HEK293 (cell line): ENCODE measurements at regions not wholly inside any gene's neighbourhood (a gene's known extent, or its start where the extent isn't known, plus 50 kb on each side); places are given as distances from the start of the nearest gene placed in this dataset.

Experiments used
- TF ChIP-seq, protein P1 (sequence below): fragments of 450-650 bp; formaldehyde crosslinking; IDR thresholded peaks from 2 replicates; pipeline ENCODE4 v1.5.1; 2016; ENCODE audit warnings: missing biosample characterization, missing genetic modification characterization
- TF ChIP-seq, protein P2 (sequence below): fragments of 450-650 bp; formaldehyde crosslinking; IDR thresholded peaks from 2 replicates; pipeline ENCODE4 v1.5.1; 2016; ENCODE audit warnings: missing biosample characterization, missing genetic modification characterization, borderline replicate concordance

DNA sequence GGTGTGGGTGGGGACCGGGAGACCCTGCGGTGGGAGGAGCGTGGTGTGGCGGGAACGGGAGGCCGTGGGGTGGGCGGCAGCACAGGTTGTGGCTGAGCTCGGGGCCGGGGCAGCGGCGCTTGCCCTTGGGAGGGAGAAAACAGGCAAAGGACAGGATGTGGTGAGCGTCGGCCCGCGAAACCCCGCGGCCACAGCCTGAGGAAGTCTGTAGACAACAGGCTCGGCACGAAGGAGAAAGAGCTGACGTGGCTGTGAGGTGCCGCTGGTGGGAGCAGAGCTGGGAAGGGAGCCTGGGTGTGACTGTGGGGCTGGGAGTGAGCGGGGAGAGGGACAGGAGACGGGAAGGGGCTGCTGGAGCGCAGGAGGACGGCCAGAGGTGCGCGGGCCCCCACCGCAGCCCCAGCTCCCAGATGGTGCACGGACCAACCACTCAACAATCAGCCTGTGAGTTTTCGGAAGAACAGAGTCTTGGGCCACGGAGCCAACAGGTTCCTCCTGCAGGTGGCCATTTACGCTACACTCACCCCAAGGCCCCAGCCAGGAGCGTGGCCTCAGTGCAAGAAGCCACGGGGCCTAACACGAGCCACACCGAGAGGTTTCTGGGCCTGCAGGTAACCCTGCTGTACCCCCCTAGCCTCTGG lies 202.8 kb downstream of the DLL1 start:
- TF ChIP-seq, protein P1, sequence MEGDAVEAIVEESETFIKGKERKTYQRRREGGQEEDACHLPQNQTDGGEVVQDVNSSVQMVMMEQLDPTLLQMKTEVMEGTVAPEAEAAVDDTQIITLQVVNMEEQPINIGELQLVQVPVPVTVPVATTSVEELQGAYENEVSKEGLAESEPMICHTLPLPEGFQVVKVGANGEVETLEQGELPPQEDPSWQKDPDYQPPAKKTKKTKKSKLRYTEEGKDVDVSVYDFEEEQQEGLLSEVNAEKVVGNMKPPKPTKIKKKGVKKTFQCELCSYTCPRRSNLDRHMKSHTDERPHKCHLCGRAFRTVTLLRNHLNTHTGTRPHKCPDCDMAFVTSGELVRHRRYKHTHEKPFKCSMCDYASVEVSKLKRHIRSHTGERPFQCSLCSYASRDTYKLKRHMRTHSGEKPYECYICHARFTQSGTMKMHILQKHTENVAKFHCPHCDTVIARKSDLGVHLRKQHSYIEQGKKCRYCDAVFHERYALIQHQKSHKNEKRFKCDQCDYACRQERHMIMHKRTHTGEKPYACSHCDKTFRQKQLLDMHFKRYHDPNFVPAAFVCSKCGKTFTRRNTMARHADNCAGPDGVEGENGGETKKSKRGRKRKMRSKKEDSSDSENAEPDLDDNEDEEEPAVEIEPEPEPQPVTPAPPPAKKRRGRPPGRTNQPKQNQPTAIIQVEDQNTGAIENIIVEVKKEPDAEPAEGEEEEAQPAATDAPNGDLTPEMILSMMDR (tag by site-specific recombination), result no peak
- TF ChIP-seq, protein P2, sequence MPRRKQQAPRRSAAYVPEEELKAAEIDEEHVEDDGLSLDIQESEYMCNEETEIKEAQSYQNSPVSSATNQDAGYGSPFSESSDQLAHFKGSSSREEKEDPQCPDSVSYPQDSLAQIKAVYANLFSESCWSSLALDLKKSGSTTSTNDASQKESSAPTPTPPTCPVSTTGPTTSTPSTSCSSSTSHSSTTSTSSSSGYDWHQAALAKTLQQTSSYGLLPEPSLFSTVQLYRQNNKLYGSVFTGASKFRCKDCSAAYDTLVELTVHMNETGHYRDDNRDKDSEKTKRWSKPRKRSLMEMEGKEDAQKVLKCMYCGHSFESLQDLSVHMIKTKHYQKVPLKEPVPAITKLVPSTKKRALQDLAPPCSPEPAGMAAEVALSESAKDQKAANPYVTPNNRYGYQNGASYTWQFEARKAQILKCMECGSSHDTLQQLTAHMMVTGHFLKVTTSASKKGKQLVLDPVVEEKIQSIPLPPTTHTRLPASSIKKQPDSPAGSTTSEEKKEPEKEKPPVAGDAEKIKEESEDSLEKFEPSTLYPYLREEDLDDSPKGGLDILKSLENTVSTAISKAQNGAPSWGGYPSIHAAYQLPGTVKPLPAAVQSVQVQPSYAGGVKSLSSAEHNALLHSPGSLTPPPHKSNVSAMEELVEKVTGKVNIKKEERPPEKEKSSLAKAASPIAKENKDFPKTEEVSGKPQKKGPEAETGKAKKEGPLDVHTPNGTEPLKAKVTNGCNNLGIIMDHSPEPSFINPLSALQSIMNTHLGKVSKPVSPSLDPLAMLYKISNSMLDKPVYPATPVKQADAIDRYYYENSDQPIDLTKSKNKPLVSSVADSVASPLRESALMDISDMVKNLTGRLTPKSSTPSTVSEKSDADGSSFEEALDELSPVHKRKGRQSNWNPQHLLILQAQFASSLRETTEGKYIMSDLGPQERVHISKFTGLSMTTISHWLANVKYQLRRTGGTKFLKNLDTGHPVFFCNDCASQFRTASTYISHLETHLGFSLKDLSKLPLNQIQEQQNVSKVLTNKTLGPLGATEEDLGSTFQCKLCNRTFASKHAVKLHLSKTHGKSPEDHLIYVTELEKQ, result no peak
